Dermis microvascular lymphatic vessel endothelial cell (primary cell): ENCODE measurements at regions not wholly inside any gene's neighbourhood (a gene's known extent, or its start where the extent isn't known, plus 50 kb on each side); places are given as distances from the start of the nearest gene placed in this dataset.
"Not testable (repeated sequence)": the region's sequence is repeated elsewhere in the genome, so short reads cannot be mapped to it uniquely, and the experiment has no call there.

Experiments
- DNase-seq, 2 donors: peaks; one replicate each; pipeline versions ENCODE4 v3.0.0 to v3.0.0-alpha.2; 2010; ENCODE audit warnings: low read depth in 2 of 2

- DNase-seq = no peak
Measured at GRCh38 chr11:28919194-28919593, 811.0 kb downstream of the METTL15 start.

GRCh38 chr11:28913883-28914282 is 805.7 kb downstream of the METTL15 start:
- DNase-seq = no peak

GRCh38 chr11:28911829-28912228 is 803.6 kb downstream of the METTL15 start:
- peak in 1 of 2 donors; percentile 30 for DNase-seq

- no peak for DNase-seq
Measured at GRCh38 chr11:28910926-28911325, 802.7 kb downstream of the METTL15 start.

GRCh38 chr11:28903716-28904115 is 795.5 kb downstream of the METTL15 start:
- peak in 1 of 2 donors; percentile 16 for DNase-seq

GRCh38 chr11:28900427-28900826 is 792.2 kb downstream of the METTL15 start:
- DNase-seq = no peak

- no peak for DNase-seq
Measured at GRCh38 chr11:28899706-28900105, 791.5 kb downstream of the METTL15 start.

- not testable (repeated sequence) for DNase-seq
Measured at GRCh38 chr11:28890601-28891040, 782.4 kb downstream of the METTL15 start.

- peak in 1 of 2 donors; percentile 8 for DNase-seq
Measured at GRCh38 chr11:28887681-28888080, 779.5 kb downstream of the METTL15 start.

- DNase-seq = no peak
Measured at GRCh38 chr11:28879869-28880268, 771.7 kb downstream of the METTL15 start.

- no peak for DNase-seq
Measured at GRCh38 chr11:28878025-28878424, 769.8 kb downstream of the METTL15 start.

- no peak for DNase-seq
Measured at GRCh38 chr11:28877340-28877739, 769.2 kb downstream of the METTL15 start.

- no peak for DNase-seq
Measured at GRCh38 chr11:28874706-28875105, 766.5 kb downstream of the METTL15 start.

- no peak for DNase-seq
Measured at GRCh38 chr11:28871090-28871489, 762.9 kb downstream of the METTL15 start.

GRCh38 chr11:28863422-28863821 is 755.2 kb downstream of the METTL15 start:
- DNase-seq = no peak

- peak; percentile 18 to 71 for DNase-seq
Measured at GRCh38 chr11:28860893-28861292, 752.7 kb downstream of the METTL15 start.

GRCh38 chr11:28858076-28858475 is 749.9 kb downstream of the METTL15 start:
- no peak for DNase-seq

GRCh38 chr11:28849053-28849452 is 740.9 kb downstream of the METTL15 start:
- DNase-seq = no peak

GRCh38 chr11:28842716-28843115 is 734.5 kb downstream of the METTL15 start:
- peak in 1 of 2 donors; percentile 26 for DNase-seq

GRCh38 chr11:28838741-28839140 is 730.6 kb downstream of the METTL15 start:
- no peak for DNase-seq

GRCh38 chr11:28837599-28837998 is 729.4 kb downstream of the METTL15 start:
- no peak for DNase-seq

- peak in 1 of 2 donors; percentile 33 for DNase-seq
Measured at GRCh38 chr11:28836285-28837081, 728.3 kb downstream of the METTL15 start.

GRCh38 chr11:28835790-28836189 is 727.6 kb downstream of the METTL15 start:
- peak in 1 of 2 donors; percentile 51 for DNase-seq
